Vagina (tissue), 2 donors: ENCODE measurements at regions not wholly inside any gene's neighbourhood (a gene's known extent, or its start where the extent isn't known, plus 50 kb on each side); places are given as distances from the start of the nearest gene placed in this dataset.

Experiments
- POLR2A ChIP-seq, 2 donors: fragments of 450-650 bp; IDR thresholded peaks; one replicate each; pipeline ENCODE4 v1.6.1; 2017; ENCODE audit warnings: antibody characterized with exemption in 2 of 2, mild to moderate bottlenecking in 2 of 2, moderate library complexity in 2 of 2
- TF ChIP-seq, protein P1 (sequence below), 3 experiments: fragments of 450-650 bp in 2 of 3; fragments of 200-600 bp in 1 of 3; sonication (generic) in 1 of 3; IDR thresholded peaks; one replicate each; pipeline ENCODE4 v1.5.1; 2017 to 2019; ENCODE audit warnings: antibody characterized with exemption in 3 of 3, mild to moderate bottlenecking in 2 of 3, moderate library complexity in 2 of 3

GRCh38 chr1:178580876-178581275 lies 68.0 kb downstream of the TEX35 start:
- TF ChIP-seq, protein P1, sequence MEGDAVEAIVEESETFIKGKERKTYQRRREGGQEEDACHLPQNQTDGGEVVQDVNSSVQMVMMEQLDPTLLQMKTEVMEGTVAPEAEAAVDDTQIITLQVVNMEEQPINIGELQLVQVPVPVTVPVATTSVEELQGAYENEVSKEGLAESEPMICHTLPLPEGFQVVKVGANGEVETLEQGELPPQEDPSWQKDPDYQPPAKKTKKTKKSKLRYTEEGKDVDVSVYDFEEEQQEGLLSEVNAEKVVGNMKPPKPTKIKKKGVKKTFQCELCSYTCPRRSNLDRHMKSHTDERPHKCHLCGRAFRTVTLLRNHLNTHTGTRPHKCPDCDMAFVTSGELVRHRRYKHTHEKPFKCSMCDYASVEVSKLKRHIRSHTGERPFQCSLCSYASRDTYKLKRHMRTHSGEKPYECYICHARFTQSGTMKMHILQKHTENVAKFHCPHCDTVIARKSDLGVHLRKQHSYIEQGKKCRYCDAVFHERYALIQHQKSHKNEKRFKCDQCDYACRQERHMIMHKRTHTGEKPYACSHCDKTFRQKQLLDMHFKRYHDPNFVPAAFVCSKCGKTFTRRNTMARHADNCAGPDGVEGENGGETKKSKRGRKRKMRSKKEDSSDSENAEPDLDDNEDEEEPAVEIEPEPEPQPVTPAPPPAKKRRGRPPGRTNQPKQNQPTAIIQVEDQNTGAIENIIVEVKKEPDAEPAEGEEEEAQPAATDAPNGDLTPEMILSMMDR (IDR thresholded peaks at IDR 0.05) = no peak
- TF ChIP-seq POLR2A (IDR thresholded peaks at IDR 0.05) = no peak
